ENCODE measurements at regions not wholly inside any gene's neighbourhood (a gene's known extent, or its start where the extent isn't known, plus 50 kb on each side); places are given as distances from the start of the nearest gene placed in this dataset.

- H3K27me3 ChIP-seq (replicated peaks; ENCODE audit: control insufficient read depth, insufficient read depth, low read length, poor library complexity, severe bottlenecking) = no peaks in the 10 kb centered on the region
Measured at GRCh38 chr12:46884362-46884761, 58.6 kb upstream of the SLC38A4 start.

GRCh38 chr12:46886541-46887041, 60.8 kb upstream of the SLC38A4 start:
- Histone ChIP-seq H3K27ac (ENCODE audit: insufficient read depth, low read length, poor library complexity, severe bottlenecking) (no peak overlapping the region), H3K4me3 (ENCODE audit: insufficient read depth, low read depth, low read length, poor library complexity, severe bottlenecking) (no peak overlapping the region), H3K36me3 (ENCODE audit: control insufficient read depth, insufficient read depth, low read length) (no peaks in the 10 kb centered on the region), H3K4me1 (ENCODE audit: control insufficient read depth, insufficient read depth, low read length, poor library complexity, severe bottlenecking) (no peaks in the 10 kb centered on the region), H3K27me3 (replicated peaks; ENCODE audit: control insufficient read depth, insufficient read depth, low read length, poor library complexity, severe bottlenecking) (no peaks in the 10 kb centered on the region), H3K9me3 (ENCODE audit: control insufficient read depth, low read length) (no peaks in the 10 kb centered on the region)
- no peak for DNase-seq

More at GRCh38 chr12:46884362-46884761, 58.6 kb upstream of the SLC38A4 start:
- Histone ChIP-seq H3K36me3 (ENCODE audit: control insufficient read depth, insufficient read depth, low read length) (no peaks in the 10 kb centered on the region), H3K9me3 (ENCODE audit: control insufficient read depth, low read length) (no peaks in the 10 kb centered on the region), H3K4me3 (ENCODE audit: insufficient read depth, low read depth, low read length, poor library complexity, severe bottlenecking) (no peak overlapping the region), H3K27ac (ENCODE audit: insufficient read depth, low read length, poor library complexity, severe bottlenecking) (no peak overlapping the region), H3K4me1 (ENCODE audit: control insufficient read depth, insufficient read depth, low read length, poor library complexity, severe bottlenecking) (no peaks in the 10 kb centered on the region)
- DNase-seq = no peak

DNA sequence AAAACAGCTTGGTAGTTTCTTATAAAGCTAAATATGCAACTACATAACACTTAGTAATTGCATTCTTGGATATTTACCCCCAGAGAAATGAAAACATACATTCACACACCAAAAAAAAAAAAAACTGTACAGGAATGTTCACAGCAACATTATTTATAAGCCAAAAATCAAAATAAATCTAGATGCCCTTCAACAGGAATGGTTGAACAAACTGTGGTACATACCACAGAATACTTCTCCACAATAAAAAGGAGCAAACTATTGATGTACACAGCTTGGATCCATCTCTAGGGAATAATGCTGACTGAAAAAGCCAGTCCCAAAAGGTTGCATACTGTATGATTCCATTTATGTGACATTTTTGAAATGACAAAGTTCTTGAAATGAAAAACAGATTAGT, 62.1 kb upstream of the SLC38A4 start:
- H3K4me1 ChIP-seq (ENCODE audit: control insufficient read depth, insufficient read depth, low read length, poor library complexity, severe bottlenecking) = no peaks in the 10 kb centered on the region
- no peak overlapping the region for H3K27ac ChIP-seq (ENCODE audit: insufficient read depth, low read length, poor library complexity, severe bottlenecking)
- H3K36me3 ChIP-seq (ENCODE audit: control insufficient read depth, insufficient read depth, low read length) = no peaks in the 10 kb centered on the region
- no peaks in the 10 kb centered on the region for H3K27me3 ChIP-seq (replicated peaks; ENCODE audit: control insufficient read depth, insufficient read depth, low read length, poor library complexity, severe bottlenecking)
- no peaks in the 10 kb centered on the region for H3K9me3 ChIP-seq (ENCODE audit: control insufficient read depth, low read length)
- DNase-seq = no peak
- no peak overlapping the region for H3K4me3 ChIP-seq (ENCODE audit: insufficient read depth, low read depth, low read length, poor library complexity, severe bottlenecking)

DNA sequence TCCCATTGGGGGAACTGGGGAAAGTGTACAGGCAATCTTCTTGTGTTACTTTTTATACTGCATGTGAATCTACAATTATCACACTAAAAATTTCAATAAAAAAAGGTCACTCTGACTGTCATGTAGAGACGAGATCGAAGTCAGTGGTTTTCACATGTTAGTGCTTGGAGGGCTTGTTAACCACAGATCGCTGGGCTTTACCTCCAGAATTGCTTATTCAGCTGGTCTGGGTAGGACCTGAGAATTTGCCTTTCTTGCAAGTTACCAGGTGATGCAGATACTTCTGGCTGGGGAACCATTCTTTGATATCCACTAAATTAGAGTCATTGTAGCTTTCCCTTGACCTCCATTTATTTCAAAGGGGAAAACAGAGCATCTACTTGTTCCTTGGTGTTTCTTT, 62.8 kb upstream of the SLC38A4 start:
- no peak overlapping the region for H3K4me3 ChIP-seq (ENCODE audit: insufficient read depth, low read depth, low read length, poor library complexity, severe bottlenecking)
- no peak overlapping the region for H3K27ac ChIP-seq (ENCODE audit: insufficient read depth, low read length, poor library complexity, severe bottlenecking)
- no peaks in the 10 kb centered on the region for H3K9me3 ChIP-seq (ENCODE audit: control insufficient read depth, low read length)
- H3K36me3 ChIP-seq (ENCODE audit: control insufficient read depth, insufficient read depth, low read length) = no peaks in the 10 kb centered on the region
- no peak for DNase-seq
- H3K4me1 ChIP-seq (ENCODE audit: control insufficient read depth, insufficient read depth, low read length, poor library complexity, severe bottlenecking) = no peaks in the 10 kb centered on the region
- no peaks in the 10 kb centered on the region for H3K27me3 ChIP-seq (replicated peaks; ENCODE audit: control insufficient read depth, insufficient read depth, low read length, poor library complexity, severe bottlenecking)

GRCh38 chr12:46891306-46891705, 65.5 kb upstream of the SLC38A4 start:
- Histone ChIP-seq H3K27me3 (replicated peaks; ENCODE audit: control insufficient read depth, insufficient read depth, low read length, poor library complexity, severe bottlenecking) (no peaks in the 10 kb centered on the region), H3K36me3 (ENCODE audit: control insufficient read depth, insufficient read depth, low read length) (no peaks in the 10 kb centered on the region), H3K27ac (ENCODE audit: insufficient read depth, low read length, poor library complexity, severe bottlenecking) (no peak overlapping the region), H3K4me3 (ENCODE audit: insufficient read depth, low read depth, low read length, poor library complexity, severe bottlenecking) (no peak overlapping the region), H3K4me1 (ENCODE audit: control insufficient read depth, insufficient read depth, low read length, poor library complexity, severe bottlenecking) (no peaks in the 10 kb centered on the region), H3K9me3 (ENCODE audit: control insufficient read depth, low read length) (no peaks in the 10 kb centered on the region)
- DNase-seq = no peak

DNA sequence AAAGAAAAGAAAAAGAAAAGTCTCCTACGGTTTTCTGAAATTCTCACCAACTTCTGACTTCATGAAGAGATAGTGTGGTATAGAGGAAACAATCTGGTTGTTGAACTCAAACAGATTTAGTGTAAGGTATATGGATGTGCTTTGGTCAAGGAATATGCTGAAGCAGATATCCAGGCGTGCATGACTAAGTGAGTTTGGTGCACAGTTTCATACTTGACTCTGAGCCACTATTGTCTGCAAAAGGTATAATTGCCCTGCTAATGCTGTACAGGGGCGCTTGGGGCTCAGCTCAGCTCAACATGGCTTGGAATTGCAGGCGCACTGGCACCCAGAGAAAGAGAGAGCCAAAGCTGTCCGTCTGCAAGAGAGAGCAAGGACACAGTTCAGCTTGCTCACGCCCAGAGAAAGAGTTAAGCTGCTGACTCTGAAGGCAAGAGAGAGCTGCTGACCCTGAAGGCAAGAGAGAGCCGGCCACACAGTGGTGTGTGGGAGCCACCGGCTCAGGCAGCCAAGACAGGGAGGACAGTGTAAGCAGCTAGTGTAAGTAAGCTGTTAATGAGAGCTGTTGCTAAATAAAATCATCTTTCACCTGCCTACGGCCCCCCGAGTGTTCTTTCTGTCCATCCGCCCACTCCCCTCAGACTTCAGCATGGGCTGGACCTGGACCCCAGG, 66.4 kb upstream of the SLC38A4 start:
- no peaks in the 10 kb centered on the region for H3K4me1 ChIP-seq (ENCODE audit: control insufficient read depth, insufficient read depth, low read length, poor library complexity, severe bottlenecking)
- no peak overlapping the region for H3K4me3 ChIP-seq (ENCODE audit: insufficient read depth, low read depth, low read length, poor library complexity, severe bottlenecking)
- H3K27ac ChIP-seq (ENCODE audit: insufficient read depth, low read length, poor library complexity, severe bottlenecking) = no peak overlapping the region
- H3K9me3 ChIP-seq (ENCODE audit: control insufficient read depth, low read length) = no peaks in the 10 kb centered on the region
- H3K27me3 ChIP-seq (replicated peaks; ENCODE audit: control insufficient read depth, insufficient read depth, low read length, poor library complexity, severe bottlenecking) = no peaks in the 10 kb centered on the region
- DNase-seq = no peak
- H3K36me3 ChIP-seq (ENCODE audit: control insufficient read depth, insufficient read depth, low read length) = no peaks in the 10 kb centered on the region

GRCh38 chr12:46892887-46893286, 67.1 kb upstream of the SLC38A4 start:
- Histone ChIP-seq H3K27me3 (replicated peaks; ENCODE audit: control insufficient read depth, insufficient read depth, low read length, poor library complexity, severe bottlenecking) (no peaks in the 10 kb centered on the region), H3K4me1 (ENCODE audit: control insufficient read depth, insufficient read depth, low read length, poor library complexity, severe bottlenecking) (no peaks in the 10 kb centered on the region), H3K9me3 (ENCODE audit: control insufficient read depth, low read length) (no peaks in the 10 kb centered on the region), H3K27ac (ENCODE audit: insufficient read depth, low read length, poor library complexity, severe bottlenecking) (no peak overlapping the region), H3K4me3 (ENCODE audit: insufficient read depth, low read depth, low read length, poor library complexity, severe bottlenecking) (no peak overlapping the region), H3K36me3 (ENCODE audit: control insufficient read depth, insufficient read depth, low read length) (no peaks in the 10 kb centered on the region)
- DNase-seq = no peak

DNA sequence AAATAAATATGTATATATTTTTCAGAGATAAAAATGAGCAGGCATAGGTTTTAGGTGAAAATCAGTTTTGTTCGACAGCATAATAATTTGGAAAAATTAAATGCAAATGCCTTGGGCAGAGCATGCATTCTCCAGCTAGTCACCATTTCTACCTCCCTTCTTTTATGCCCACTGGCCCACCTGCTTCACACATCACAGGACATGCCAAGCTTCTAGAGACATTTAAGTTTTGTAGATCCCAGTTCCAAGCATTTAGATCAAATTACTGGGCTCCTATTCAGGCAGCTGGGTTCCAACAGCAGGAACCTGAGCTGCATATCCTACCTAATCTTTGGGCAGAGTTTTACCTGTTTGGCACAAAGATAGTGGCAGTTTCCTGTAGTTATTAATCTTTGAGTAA, 67.6 kb upstream of the SLC38A4 start:
- Histone ChIP-seq H3K27ac (ENCODE audit: insufficient read depth, low read length, poor library complexity, severe bottlenecking) (no peak overlapping the region), H3K4me1 (ENCODE audit: control insufficient read depth, insufficient read depth, low read length, poor library complexity, severe bottlenecking) (no peaks in the 10 kb centered on the region), H3K4me3 (ENCODE audit: insufficient read depth, low read depth, low read length, poor library complexity, severe bottlenecking) (no peak overlapping the region), H3K9me3 (ENCODE audit: control insufficient read depth, low read length) (no peaks in the 10 kb centered on the region), H3K36me3 (ENCODE audit: control insufficient read depth, insufficient read depth, low read length) (no peaks in the 10 kb centered on the region), H3K27me3 (replicated peaks; ENCODE audit: control insufficient read depth, insufficient read depth, low read length, poor library complexity, severe bottlenecking) (no peaks in the 10 kb centered on the region)
- no peak for DNase-seq

GRCh38 chr12:46895726-46896125, 69.9 kb upstream of the SLC38A4 start:
- H3K4me1 ChIP-seq (ENCODE audit: control insufficient read depth, insufficient read depth, low read length, poor library complexity, severe bottlenecking) = no peaks in the 10 kb centered on the region
- no peaks in the 10 kb centered on the region for H3K9me3 ChIP-seq (ENCODE audit: control insufficient read depth, low read length)
- DNase-seq = no peak

DNA sequence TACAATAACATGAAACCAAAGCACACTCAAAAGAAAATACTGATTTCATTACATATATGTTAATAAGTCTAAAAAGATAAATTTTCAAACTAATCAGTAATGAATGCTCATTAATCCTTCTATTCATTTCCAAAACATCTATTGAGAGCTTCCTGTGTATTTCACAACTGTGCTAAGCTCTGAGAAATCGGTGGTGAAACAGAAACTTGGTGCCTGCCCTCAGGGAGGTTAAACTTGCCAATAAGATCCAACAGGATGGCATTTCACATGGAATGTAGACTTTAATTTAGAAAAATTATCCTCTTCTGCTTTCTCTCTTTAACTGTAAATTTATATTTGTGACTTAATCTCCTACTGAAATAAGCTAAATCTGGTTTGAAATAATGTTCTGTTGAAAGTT, 70.9 kb upstream of the SLC38A4 start:
- H3K27ac ChIP-seq (ENCODE audit: insufficient read depth, low read length, poor library complexity, severe bottlenecking) = no peak overlapping the region
- no peaks in the 10 kb centered on the region for H3K9me3 ChIP-seq (ENCODE audit: control insufficient read depth, low read length)
- H3K4me1 ChIP-seq (ENCODE audit: control insufficient read depth, insufficient read depth, low read length, poor library complexity, severe bottlenecking) = no peaks in the 10 kb centered on the region
- no peak overlapping the region for H3K4me3 ChIP-seq (ENCODE audit: insufficient read depth, low read depth, low read length, poor library complexity, severe bottlenecking)
- H3K36me3 ChIP-seq (ENCODE audit: control insufficient read depth, insufficient read depth, low read length) = no peaks in the 10 kb centered on the region
- no peaks in the 10 kb centered on the region for H3K27me3 ChIP-seq (replicated peaks; ENCODE audit: control insufficient read depth, insufficient read depth, low read length, poor library complexity, severe bottlenecking)
- DNase-seq = no peak

More at GRCh38 chr12:46895726-46896125, 69.9 kb upstream of the SLC38A4 start:
- no peaks in the 10 kb centered on the region for H3K36me3 ChIP-seq (ENCODE audit: control insufficient read depth, insufficient read depth, low read length)
- H3K27me3 ChIP-seq (replicated peaks; ENCODE audit: control insufficient read depth, insufficient read depth, low read length, poor library complexity, severe bottlenecking) = no peaks in the 10 kb centered on the region
- H3K27ac ChIP-seq (ENCODE audit: insufficient read depth, low read length, poor library complexity, severe bottlenecking) = no peak overlapping the region
- no peak overlapping the region for H3K4me3 ChIP-seq (ENCODE audit: insufficient read depth, low read depth, low read length, poor library complexity, severe bottlenecking)
